GM23248 (cell line): ENCODE measurements at regions not wholly inside any gene's neighbourhood (a gene's known extent, or its start where the extent isn't known, plus 50 kb on each side); places are given as distances from the start of the nearest gene placed in this dataset.

Experiments used
- DNase-seq: peaks from one replicate; pipeline ENCODE4 v3.0.0-alpha.2; 2015
- H2AFZ ChIP-seq: fragments of 200-600 bp; sonication (generic); 2 replicates; pipeline ENCODE4 v1.6.1; 2016; ENCODE audit warnings: antibody characterized with exemption
- H3F3A ChIP-seq: fragments of 200-600 bp; sonication (generic); 2 replicates; pipeline ENCODE4 v1.6.1; 2016; ENCODE audit warnings: mild to moderate bottlenecking, antibody characterized with exemption, mixed run types; ENCODE audit not compliant: insufficient read depth
- H3K27ac ChIP-seq: fragments of 200-600 bp; sonication (generic); 2 replicates; pipeline ENCODE4 v1.5.1; 2016; ENCODE audit warnings: mild to moderate bottlenecking
- H3K27me3 ChIP-seq: fragments of 200-600 bp; sonication (generic); replicated peaks from 2 replicates; pipeline ENCODE4 v1.6.1; 2016; ENCODE audit warnings: mild to moderate bottlenecking; ENCODE audit not compliant: insufficient read depth
- H3K36me3 ChIP-seq: fragments of 200-600 bp; sonication (generic); 2 replicates; pipeline ENCODE4 v1.6.1; 2016; ENCODE audit warnings: low read depth, mild to moderate bottlenecking
- H3K4me1 ChIP-seq: fragments of 200-600 bp; sonication (generic); 2 replicates; pipeline ENCODE4 v1.6.1; 2016; ENCODE audit warnings: mild to moderate bottlenecking; ENCODE audit not compliant: insufficient read depth
- H3K4me2 ChIP-seq: fragments of 200-600 bp; sonication (generic); one replicate; pipeline ENCODE4 v1.6.1; 2016; ENCODE audit warnings: mild to moderate bottlenecking; ENCODE audit not compliant: unreplicated experiment
- H3K4me3 ChIP-seq: fragments of 200-600 bp; sonication (generic); 2 replicates; pipeline ENCODE4 v1.5.1; 2016; ENCODE audit warnings: mild to moderate bottlenecking
- H3K79me2 ChIP-seq: fragments of 200-600 bp; sonication (generic); 2 replicates; pipeline ENCODE4 v1.6.1; 2016; ENCODE audit warnings: mild to moderate bottlenecking; ENCODE audit not compliant: insufficient read depth
- H3K9ac ChIP-seq: fragments of 200-600 bp; sonication (generic); 2 replicates; pipeline ENCODE4 v1.6.1; 2016; ENCODE audit warnings: mild to moderate bottlenecking
- H3K9me2 ChIP-seq: fragments of 200-600 bp; sonication (generic); 2 replicates; pipeline ENCODE4 v1.6.1; 2016; ENCODE audit warnings: mixed run types, mild to moderate bottlenecking, moderate library complexity; ENCODE audit not compliant: insufficient read depth
- H3K9me3 ChIP-seq: fragments of 200-600 bp; sonication (generic); one replicate; pipeline ENCODE4 v1.6.1; 2017; ENCODE audit warnings: low read depth
- H4K20me1 ChIP-seq: fragments of 200-600 bp; sonication (generic); 2 replicates; pipeline ENCODE4 v1.6.0; 2016; ENCODE audit not compliant: insufficient read depth
- EZH2 ChIP-seq: fragments of 200-600 bp; sonication (generic); IDR thresholded peaks from 2 replicates; pipeline ENCODE4 v1.6.1; 2018; ENCODE audit warnings: antibody characterized with exemption, mild to moderate bottlenecking; ENCODE audit not compliant: insufficient read depth, poor library complexity, severe bottlenecking
- EZH2phosphoT487 ChIP-seq: fragments of 200-600 bp; sonication (generic); IDR thresholded peaks from 2 replicates; pipeline ENCODE4 v1.6.1; 2018; ENCODE audit warnings: antibody characterized with exemption, moderate library complexity, mild to moderate bottlenecking, low read depth; ENCODE audit not compliant: insufficient read depth
- WGBS, 2 experiments: methylation state at CpG; one replicate each; pipeline ENCODE4 v1.1.6; 2015 to 2017; ENCODE audit warnings: low lambda C conversion rate in 2 of 2, low coverage in 1 of 2; ENCODE audit errors: missing lambda C conversion rate in 2 of 2; 5-methylcytosine and 5-hydroxymethylcytosine counted together
- in situ Hi-C: fragments of 300-500 bp; cut with MboI; formaldehyde crosslinking; loops from 2 replicates; pipeline ENCODE4 v1.15.0; 2020

DNA sequence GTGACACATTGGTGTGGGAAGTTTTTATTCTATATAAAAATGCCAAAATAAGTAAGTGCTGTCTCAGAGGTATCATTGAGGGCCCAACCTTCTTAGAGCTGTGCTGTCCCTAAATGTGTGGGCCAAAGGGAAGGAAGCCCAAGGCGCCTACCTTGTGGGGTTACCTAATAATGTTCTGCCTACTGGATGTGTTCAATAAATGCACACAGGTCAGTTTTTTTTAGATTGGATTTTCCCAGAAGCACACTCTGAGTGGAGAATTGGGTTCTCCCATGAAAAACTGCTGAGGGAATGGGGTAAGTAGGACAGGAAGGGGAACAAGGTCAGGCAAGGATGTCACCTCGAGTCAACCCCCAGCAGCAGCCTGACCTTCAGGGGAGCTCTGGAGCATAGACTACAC lies 168.7 kb upstream of the FRMD4B start:
- in situ Hi-C loops = no loop called here
- no peaks in the 10 kb centered on the region for H3K9me2 ChIP-seq
- no peak for TF ChIP-seq EZH2phosphoT487
- no peak for TF ChIP-seq EZH2
- no peak overlapping the region for H3K4me2 ChIP-seq
- H2AFZ ChIP-seq = no peak overlapping the region
- no peak overlapping the region for H3K9ac ChIP-seq
- no peaks in the 10 kb centered on the region for H3K4me1 ChIP-seq
- WGBS, 2 experiments = 38 to 42% methylated on average over 2 of the region's 2 CpGs
- H3K27ac ChIP-seq = no peak overlapping the region
- DNase-seq = no peak
- H3K36me3 ChIP-seq = no peaks in the 10 kb centered on the region
- H3K4me3 ChIP-seq = no peak overlapping the region
- no peaks in the 10 kb centered on the region for H3K79me2 ChIP-seq
- H4K20me1 ChIP-seq = no peaks in the 10 kb centered on the region
- H3F3A ChIP-seq = no peaks in the 10 kb centered on the region
- 0 out of 2 replicates have a peak, but pooled peaks cover 5% of the 10 kb centered on the region for H3K27me3 ChIP-seq
- no peaks in the 10 kb centered on the region for H3K9me3 ChIP-seq

DNA sequence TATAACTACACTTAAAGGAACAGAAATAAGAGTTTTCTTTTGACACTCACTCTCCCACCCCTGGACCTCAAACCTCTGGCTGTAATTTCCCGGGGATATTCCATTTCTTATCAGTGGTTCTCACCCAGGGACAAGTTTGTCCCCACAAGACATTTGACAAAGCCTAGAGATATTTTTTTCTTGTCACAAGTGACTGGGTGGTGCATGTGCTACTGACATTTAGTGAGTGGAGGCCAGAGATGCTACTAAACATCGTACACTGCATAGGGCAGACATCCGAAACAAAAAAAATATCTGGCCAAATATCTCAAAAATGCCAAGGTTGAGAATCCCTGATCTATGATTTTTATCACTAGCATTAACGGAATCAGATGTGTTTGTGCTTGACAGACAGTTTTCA lies 168.0 kb upstream of the FRMD4B start:
- Histone ChIP-seq H4K20me1 (no peaks in the 10 kb centered on the region), H3K9me3 (no peaks in the 10 kb centered on the region)

DNA sequence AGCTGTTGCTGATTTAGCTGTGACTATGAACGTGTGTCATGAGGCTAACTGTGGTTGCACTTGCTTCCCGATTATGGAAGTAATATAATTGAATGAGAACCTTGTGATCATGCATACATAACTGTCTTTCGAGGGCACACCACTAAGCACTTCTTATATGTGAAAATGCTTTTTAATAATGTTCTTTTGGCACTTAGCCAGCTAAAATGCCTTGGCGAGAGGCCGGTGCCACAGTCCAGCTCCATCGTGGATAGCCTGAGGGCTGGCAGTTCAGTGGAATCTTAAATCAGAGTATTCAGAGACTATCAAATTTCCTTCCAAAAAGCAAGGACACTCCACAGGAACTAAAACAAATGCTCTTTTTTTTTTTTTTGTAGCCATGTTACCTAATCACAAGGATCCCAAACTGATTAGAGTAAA lies 161.6 kb upstream of the FRMD4B start:
- no peaks in the 10 kb centered on the region for H3K36me3 ChIP-seq
- no peak overlapping the region for H3K27ac ChIP-seq
- peaks cover 10% of the 10 kb centered on the region; the same call in 1 of the 2 replicates for H3K27me3 ChIP-seq
- H3F3A ChIP-seq = no peaks in the 10 kb centered on the region
- H3K9me3 ChIP-seq = no peaks in the 10 kb centered on the region
- H4K20me1 ChIP-seq = no peaks in the 10 kb centered on the region
- TF ChIP-seq EZH2 (no peak), EZH2phosphoT487 (no peak)
- no peak for DNase-seq
- H3K9ac ChIP-seq = no peak overlapping the region
- in situ Hi-C loops = no loop called here
- no peaks in the 10 kb centered on the region for H3K79me2 ChIP-seq
- H3K4me1 ChIP-seq = no peaks in the 10 kb centered on the region
- H3K4me3 ChIP-seq = no peak overlapping the region
- 16 to 19% methylated on average over 6 of the region's 6 CpGs for WGBS, 2 experiments
- H3K4me2 ChIP-seq = no peak overlapping the region
- H2AFZ ChIP-seq = no peak overlapping the region
- H3K9me2 ChIP-seq = no peaks in the 10 kb centered on the region

More for the DNA sequence above, 168.0 kb upstream of the FRMD4B start:
- in situ Hi-C loops = no loop called here
- Histone ChIP-seq H3K36me3 (no peaks in the 10 kb centered on the region), H3K27me3 (0 out of 2 replicates have a peak, but pooled peaks cover 5% of the 10 kb centered on the region), H3K4me1 (no peaks in the 10 kb centered on the region), H2AFZ (no peak overlapping the region), H3K4me3 (no peak overlapping the region), H3F3A (no peaks in the 10 kb centered on the region), H3K79me2 (no peaks in the 10 kb centered on the region), H3K4me2 (no peak overlapping the region), H3K27ac (no peak overlapping the region), H3K9ac (no peak overlapping the region), H3K9me2 (no peaks in the 10 kb centered on the region)
- WGBS, 2 experiments = 27 to 30% methylated on average over 4 of the region's 4 CpGs
- no peak for DNase-seq
- TF ChIP-seq EZH2 (no peak), EZH2phosphoT487 (no peak)

DNA sequence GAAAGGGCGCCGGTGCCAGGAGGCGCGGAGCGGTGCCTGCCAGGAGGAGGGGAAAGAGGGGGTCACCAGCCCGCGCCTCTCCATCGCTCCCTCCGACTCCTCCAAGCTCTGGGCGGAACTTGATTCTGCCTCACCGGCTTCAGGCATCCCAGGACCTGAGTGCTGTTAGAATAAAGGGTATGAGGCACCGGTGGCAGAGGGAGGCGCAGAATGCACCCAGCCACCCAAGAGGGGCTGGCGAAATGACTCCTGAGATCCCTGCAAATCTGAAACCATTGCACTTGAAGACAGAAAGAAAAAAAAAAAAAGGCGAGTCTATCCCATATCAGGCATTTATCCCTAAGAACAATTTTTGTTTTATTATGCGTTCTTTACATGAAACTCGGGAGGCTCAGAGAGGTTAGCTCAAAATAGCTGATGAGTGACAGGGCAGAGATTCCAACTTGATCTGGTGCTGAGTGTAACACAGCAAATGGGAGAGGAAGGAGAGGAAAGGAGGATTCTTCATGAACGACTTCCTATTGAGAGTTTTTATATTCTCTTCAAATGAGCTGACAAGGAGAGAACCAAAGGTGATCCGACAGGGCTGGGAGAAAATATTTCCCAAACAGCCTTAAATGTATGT lies 157.0 kb upstream of the FRMD4B start:
- Histone ChIP-seq H3K27me3 (peaks cover 21% of the 10 kb centered on the region), H3K4me2 (no peak overlapping the region), H4K20me1 (no peaks in the 10 kb centered on the region), H3K79me2 (no peaks in the 10 kb centered on the region), H3K4me3 (no peak overlapping the region), H3K36me3 (no peaks in the 10 kb centered on the region), H2AFZ (no peak overlapping the region), H3K4me1 (no peaks in the 10 kb centered on the region), H3K27ac (no peak overlapping the region), H3K9ac (no peak overlapping the region), H3K9me2 (no peaks in the 10 kb centered on the region), H3F3A (no peaks in the 10 kb centered on the region), H3K9me3 (no peaks in the 10 kb centered on the region)
- no peak for DNase-seq
- in situ Hi-C loops = no loop called here
- WGBS, 2 experiments = 23 to 26% methylated on average over 12 to 19 of the region's 19 CpGs
- TF ChIP-seq EZH2 (no peak), EZH2phosphoT487 (no peak)
